HCT116 (cell line): ENCODE measurements at regions not wholly inside any gene's neighbourhood (a gene's known extent, or its start where the extent isn't known, plus 50 kb on each side); places are given as distances from the start of the nearest gene placed in this dataset.

Experiments
- ATAC-seq: fragments of 200-7000 bp; cut with Tn5 transposase; 2 replicates; pipeline ENCODE4 v1.9.1; 2020; ENCODE audit warnings: mild to moderate bottlenecking, moderate library complexity
- BruUV-seq: library from RNA; stranded (reverse); fragments of 400-500 nt; replicated peaks from 2 replicates; lab custom pipeline; 2021; lab: Mats Ljungman, UMichigan
- CTCF ChIA-PET: fragments of 300-600 bp; sonication (Branson Sonifier 250); formaldehyde crosslinking; loops from one replicate; lab custom pipeline; 2021; ENCODE audit warnings: antibody characterized with exemption; lab: Charles Lee
- POLR2A ChIA-PET: fragments of 300-600, 350-600 bp; sonication (Branson Sonifier 250); formaldehyde crosslinking; loops from one replicate; lab custom pipeline; 2021; ENCODE audit warnings: antibody characterized with exemption; lab: Charles Lee
- RAD21 ChIA-PET, 2 experiments: fragments of 300-600 bp; sonication (Branson Sonifier 250); formaldehyde crosslinking; loops; one replicate each; lab custom pipeline; 2023; ENCODE audit warnings: low total read pairs in 2 of 2; ENCODE audit not compliant: uncharacterized antibody in 2 of 2, unreplicated experiment in 2 of 2, low non-redundant PET in 1 of 2; lab: Charles Lee
- DNase-seq: peaks from one replicate; pipeline ENCODE4 v3.0.0-alpha.2; 2010; ENCODE audit warnings: low read depth, low spot score
- H2AFZ ChIP-seq: fragments of 200-600 bp; shearing (Covaris generic), sonication (generic); 2 replicates; pipeline ENCODE4 v1.6.1; 2017; ENCODE audit warnings: low read depth, mixed run types, mixed read lengths, antibody characterized with exemption, low read length; ENCODE audit not compliant: poor library complexity, severe bottlenecking
- H3K27ac ChIP-seq: 2 replicates; pipeline ENCODE4 v1.5.1; 2012; ENCODE audit warnings: low read depth, low read length
- H3K27me3 ChIP-seq: fragments of 200-600 bp; sonication (generic); 2 replicates; pipeline ENCODE4 v1.6.1; 2016; ENCODE audit warnings: mixed run types, low read length, mixed read lengths; ENCODE audit not compliant: insufficient read depth
- H3K36me3 ChIP-seq, 2 experiments: fragments of 200-500 bp in 1 of 2; fragments of 200-600 bp in 1 of 2; sonication (Bioruptor generic) in 1 of 2; sonication (generic) in 1 of 2; 2 replicates each; pipeline versions ENCODE4 v1.5.1 to v1.6.1; 2014 to 2016; ENCODE audit warnings: low read length in 2 of 2, inconsistent platforms in 1 of 2, mixed read lengths in 1 of 2, mixed run types in 1 of 2; ENCODE audit not compliant: insufficient read depth in 2 of 2, control insufficient read depth in 1 of 2
- H3K4me1 ChIP-seq, 2 experiments: fragments of 200-600 bp in 1 of 2; sonication (generic) in 1 of 2; 2 replicates each; pipeline versions ENCODE4 v1.5.1 to v1.6.1; 2012 to 2017; ENCODE audit warnings: low read length in 2 of 2, inconsistent platforms in 1 of 2, mild to moderate bottlenecking in 1 of 2, mixed read lengths in 1 of 2, mixed run types in 1 of 2, moderate library complexity in 1 of 2; ENCODE audit not compliant: insufficient read depth in 2 of 2, control insufficient read depth in 1 of 2
- H3K4me2 ChIP-seq: fragments of 200-600 bp; sonication (generic); 2 replicates; pipeline ENCODE4 v1.6.1; 2017; ENCODE audit warnings: mixed run types, low read length, mixed read lengths
- H3K4me3 ChIP-seq, 2 experiments: fragments of 200-600 bp in 1 of 2; sonication (generic) in 1 of 2; replicated peaks in 1 of 2; 2 replicates each; pipeline ENCODE4 v1.5.1; 2011 to 2016; ENCODE audit warnings: low read length in 2 of 2, control low read depth in 1 of 2, low read depth in 1 of 2, mild to moderate bottlenecking in 1 of 2, mixed read lengths in 1 of 2, mixed run types in 1 of 2
- H3K79me2 ChIP-seq: fragments of 200-600 bp; sonication (generic); 2 replicates; pipeline ENCODE4 v1.6.1; 2017; ENCODE audit warnings: mild to moderate bottlenecking, mixed run types, low read length, moderate library complexity, mixed read lengths; ENCODE audit not compliant: insufficient read depth
- H3K9ac ChIP-seq: fragments of 200-600 bp; sonication (generic); 2 replicates; pipeline ENCODE4 v1.6.1; 2016; ENCODE audit warnings: low read length, mixed read lengths
- H3K9me2 ChIP-seq: fragments of 200-600 bp; sonication (generic), shearing (Covaris generic); 2 replicates; pipeline ENCODE4 v1.6.1; 2017; ENCODE audit warnings: mixed run types, mild to moderate bottlenecking, moderate library complexity; ENCODE audit not compliant: insufficient read depth
- H3K9me3 ChIP-seq, 2 experiments: fragments of 200-500 bp in 1 of 2; fragments of 200-600 bp in 1 of 2; sonication (Bioruptor generic) in 1 of 2; sonication (generic) in 1 of 2; 2 replicates each; pipeline ENCODE4 v1.6.1; 2014 to 2017; ENCODE audit warnings: low read length in 2 of 2, mixed read lengths in 2 of 2, inconsistent platforms in 1 of 2, low read depth in 1 of 2, mild to moderate bottlenecking in 1 of 2, mixed run types in 1 of 2, moderate library complexity in 1 of 2; ENCODE audit not compliant: control insufficient read depth in 1 of 2, insufficient read depth in 1 of 2
- H4K20me1 ChIP-seq: fragments of 200-600 bp; sonication (generic), shearing (Covaris generic); 2 replicates; pipeline ENCODE4 v1.6.1; 2017; ENCODE audit warnings: mixed run types, mild to moderate bottlenecking, moderate library complexity; ENCODE audit not compliant: insufficient read depth
- EGR1 ChIP-seq: IDR thresholded peaks from 2 replicates; pipeline ENCODE4 v1.6.1; 2012; ENCODE audit warnings: low read depth
- EZH2phosphoT487 ChIP-seq: fragments of 200-600 bp; IDR thresholded peaks from 2 replicates; pipeline ENCODE4 v1.6.1; 2018; ENCODE audit warnings: antibody characterized with exemption, borderline replicate concordance
- JUND ChIP-seq: IDR thresholded peaks from 2 replicates; pipeline ENCODE4 v1.6.1; 2012
- POLR2AphosphoS5 ChIP-seq: IDR thresholded peaks from 2 replicates; pipeline ENCODE4 v1.6.1; 2011; ENCODE audit warnings: mild to moderate bottlenecking, low read depth, low read length, moderate library complexity
- RAD21 ChIP-seq: IDR thresholded peaks from 2 replicates; pipeline ENCODE4 v1.6.1; 2012; ENCODE audit warnings: low read depth, mild to moderate bottlenecking
- YY1 ChIP-seq: IDR thresholded peaks from 2 replicates; pipeline ENCODE4 v1.6.1; 2011; ENCODE audit warnings: low read length, low read depth, moderate library complexity, mild to moderate bottlenecking; ENCODE audit not compliant: insufficient replicate concordance; ENCODE audit errors: extremely low read depth
- ZNF274 ChIP-seq: fragments of 200-500 bp; sonication (Bioruptor generic); IDR thresholded peaks from 2 replicates; pipeline ENCODE4 v1.6.1; 2014; ENCODE audit warnings: mild to moderate bottlenecking, low read depth, low read length, inconsistent platforms
- intact Hi-C: fragments of 100-400 bp; cut with micrococcal nuclease; formaldehyde crosslinking; loops from 2 replicates; pipeline ENCODE4 v1.10.0; 2022
- TF ChIP-seq, protein P1 (sequence below): IDR thresholded peaks from 2 replicates; pipeline ENCODE4 v1.6.1; 2012
- TF ChIP-seq, protein P2 (sequence below), 3 experiments: fragments of 200-600 bp in 1 of 3; sonication (generic) in 1 of 3; IDR thresholded peaks in 2 of 3; conservative IDR thresholded peaks in 1 of 3; 2 replicates each; pipeline ENCODE4 v1.5.1; 2012 to 2017; ENCODE audit warnings: low read depth in 2 of 3, low read length in 2 of 3, antibody characterized with exemption in 1 of 3, borderline replicate concordance in 1 of 3, control low read depth in 1 of 3, mild to moderate bottlenecking in 1 of 3, mixed read lengths in 1 of 3, mixed run types in 1 of 3, moderate library complexity in 1 of 3; ENCODE audit not compliant: insufficient read depth in 1 of 3

DNA sequence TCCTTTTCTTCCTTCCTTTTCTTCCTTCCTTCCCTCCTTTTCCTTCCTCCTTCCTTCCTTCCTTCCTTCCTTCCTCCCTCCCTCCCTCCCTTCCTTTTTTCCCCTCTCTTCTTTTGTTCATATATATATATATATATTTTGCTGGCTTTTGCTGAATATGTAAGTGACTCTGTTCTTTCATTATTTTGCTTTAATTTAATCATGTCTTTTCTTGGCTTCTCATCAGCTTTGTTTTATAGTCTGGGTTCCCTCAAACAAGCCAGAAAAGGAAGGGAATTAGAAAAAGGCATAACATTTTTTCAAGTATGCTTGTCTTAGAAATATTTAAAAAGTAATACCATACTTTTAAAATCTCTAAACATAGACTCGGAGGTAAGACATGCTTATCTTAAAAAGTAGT, 219.9 kb upstream of the ATXN7L3B start:
- BruUV-seq = no TSS peak
- H4K20me1 ChIP-seq = no peaks in the 10 kb centered on the region
- POLR2A ChIA-PET = no interaction called here
- H3K27ac ChIP-seq = no peak overlapping the region
- H3K4me2 ChIP-seq = no peak overlapping the region
- no peaks in the 10 kb centered on the region for H3K36me3 ChIP-seq
- H3K9ac ChIP-seq = no peak overlapping the region
- H3K9me2 ChIP-seq = no peaks in the 10 kb centered on the region
- no peak for DNase-seq
- no peaks in the 10 kb centered on the region for H3K4me1 ChIP-seq
- no peaks in the 10 kb centered on the region for H3K27me3 ChIP-seq
- H3K79me2 ChIP-seq = no peaks in the 10 kb centered on the region
- TF ChIP-seq EZH2phosphoT487 (no peak), POLR2AphosphoS5 (no peak), EGR1 (no peak), YY1 (no peak), RAD21 (no peak), ZNF274 (no peak), JUND (no peak)
- TF ChIP-seq, protein P1, sequence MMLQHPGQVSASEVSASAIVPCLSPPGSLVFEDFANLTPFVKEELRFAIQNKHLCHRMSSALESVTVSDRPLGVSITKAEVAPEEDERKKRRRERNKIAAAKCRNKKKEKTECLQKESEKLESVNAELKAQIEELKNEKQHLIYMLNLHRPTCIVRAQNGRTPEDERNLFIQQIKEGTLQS = no peak
- TF ChIP-seq, protein P2, sequence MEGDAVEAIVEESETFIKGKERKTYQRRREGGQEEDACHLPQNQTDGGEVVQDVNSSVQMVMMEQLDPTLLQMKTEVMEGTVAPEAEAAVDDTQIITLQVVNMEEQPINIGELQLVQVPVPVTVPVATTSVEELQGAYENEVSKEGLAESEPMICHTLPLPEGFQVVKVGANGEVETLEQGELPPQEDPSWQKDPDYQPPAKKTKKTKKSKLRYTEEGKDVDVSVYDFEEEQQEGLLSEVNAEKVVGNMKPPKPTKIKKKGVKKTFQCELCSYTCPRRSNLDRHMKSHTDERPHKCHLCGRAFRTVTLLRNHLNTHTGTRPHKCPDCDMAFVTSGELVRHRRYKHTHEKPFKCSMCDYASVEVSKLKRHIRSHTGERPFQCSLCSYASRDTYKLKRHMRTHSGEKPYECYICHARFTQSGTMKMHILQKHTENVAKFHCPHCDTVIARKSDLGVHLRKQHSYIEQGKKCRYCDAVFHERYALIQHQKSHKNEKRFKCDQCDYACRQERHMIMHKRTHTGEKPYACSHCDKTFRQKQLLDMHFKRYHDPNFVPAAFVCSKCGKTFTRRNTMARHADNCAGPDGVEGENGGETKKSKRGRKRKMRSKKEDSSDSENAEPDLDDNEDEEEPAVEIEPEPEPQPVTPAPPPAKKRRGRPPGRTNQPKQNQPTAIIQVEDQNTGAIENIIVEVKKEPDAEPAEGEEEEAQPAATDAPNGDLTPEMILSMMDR (IDR thresholded peaks at IDR 0.05 in 2 of 3, conservative IDR thresholded peaks at IDR 0.05 in 1 of 3; ENCODE audit: borderline replicate concordance in 1 of 3, insufficient read depth in 1 of 3, low read depth in 2 of 3, low read length in 2 of 3) = no peak
- no peaks in the 10 kb centered on the region for H3K9me3 ChIP-seq
- ATAC-seq = no peak
- CTCF ChIA-PET = interaction anchor here (1.1 to 1.5 kb wide), 5 partner anchors 8 to 382 kb away, joined by 4 to 6 read pairs (median 5); no protein-coding TSS in a partner anchor
- H3K4me3 ChIP-seq = no peak overlapping the region
- intact Hi-C loops = loop anchor here (1.0 to 10.0 kb wide), 4 partner anchors 203 to 1971 kb away; no protein-coding TSS in a partner anchor
- RAD21 ChIA-PET = interaction anchor here in 1 of 2 experiments (1.4 kb wide), 1 partner anchor 382 kb away, joined by 5 read pairs; no protein-coding TSS in a partner anchor
- no peak overlapping the region for H2AFZ ChIP-seq
